Neural cell (in vitro differentiated cells): ENCODE measurements at regions not wholly inside any gene's neighbourhood (a gene's known extent, or its start where the extent isn't known, plus 50 kb on each side); places are given as distances from the start of the nearest gene placed in this dataset.

Experiments
- H2AFZ ChIP-seq: fragments of 200-600, 300-800 bp; sonication (generic), shearing (Covaris generic); 2 replicates; pipeline ENCODE4 v1.6.0; 2014; ENCODE audit warnings: low read depth, mild to moderate bottlenecking, antibody characterized with exemption, low read length, moderate library complexity
- H3F3A ChIP-seq: fragments of 200-600 bp; shearing (Covaris generic); 2 replicates; pipeline ENCODE4 v1.6.1; 2016; ENCODE audit warnings: mild to moderate bottlenecking, moderate library complexity, mixed read lengths, antibody characterized with exemption, low read length; ENCODE audit not compliant: insufficient read depth, poor library complexity, severe bottlenecking
- H3K27ac ChIP-seq: fragments of 200-600, 300-800 bp; sonication (generic), shearing (Covaris generic); 2 replicates; pipeline ENCODE4 v1.5.1; 2014; ENCODE audit warnings: mild to moderate bottlenecking, low read length, moderate library complexity
- H3K27me3 ChIP-seq: fragments of 300-800, 200-600 bp; sonication (generic), shearing (Covaris generic); 2 replicates; pipeline ENCODE4 v1.6.0; 2014; ENCODE audit warnings: mild to moderate bottlenecking, low read depth, low read length, moderate library complexity; ENCODE audit not compliant: insufficient read depth
- H3K36me3 ChIP-seq: fragments of 300-800, 200-600 bp; sonication (generic), shearing (Covaris generic); 2 replicates; pipeline ENCODE4 v1.5.1; 2014; ENCODE audit warnings: mild to moderate bottlenecking, antibody characterized with exemption, low read length, moderate library complexity; ENCODE audit not compliant: insufficient read depth
- H3K4me2 ChIP-seq: fragments of 300-800, 200-600 bp; sonication (generic), shearing (Covaris generic); 2 replicates; pipeline ENCODE4 v1.6.0; 2014; ENCODE audit warnings: mild to moderate bottlenecking, low read length
- H3K4me3 ChIP-seq: fragments of 300-800, 200-600 bp; sonication (generic), shearing (Covaris generic); 2 replicates; pipeline ENCODE4 v1.5.1; 2014; ENCODE audit warnings: mild to moderate bottlenecking, low read length, moderate library complexity
- H3K79me2 ChIP-seq: fragments of 200-600 bp; shearing (Covaris generic); replicated peaks from 2 replicates; pipeline ENCODE4 v1.6.0; 2014; ENCODE audit warnings: mild to moderate bottlenecking, low read length, moderate library complexity; ENCODE audit not compliant: insufficient read depth
- H3K9ac ChIP-seq: fragments of 300-800, 200-600 bp; sonication (generic), shearing (Covaris generic); 2 replicates; pipeline ENCODE4 v1.6.1; 2016; ENCODE audit warnings: mild to moderate bottlenecking, low read length, mixed read lengths
- H3K9me2 ChIP-seq: fragments of 200-600 bp; shearing (Covaris generic); 2 replicates; pipeline ENCODE4 v1.6.1; 2016; ENCODE audit warnings: mild to moderate bottlenecking, low read length, mixed read lengths; ENCODE audit not compliant: insufficient read depth
- H3K9me3 ChIP-seq: fragments of 200-600, 300-800 bp; sonication (generic), shearing (Covaris generic); 2 replicates; pipeline ENCODE4 v1.6.1; 2016; ENCODE audit warnings: mild to moderate bottlenecking, mixed run types, low read length, moderate library complexity, mixed read lengths
- H4K20me1 ChIP-seq: fragments of 200-600 bp; shearing (Covaris generic); 2 replicates; pipeline ENCODE4 v1.6.1; 2016; ENCODE audit warnings: mild to moderate bottlenecking, mixed run types; ENCODE audit not compliant: insufficient read depth
- CTCF ChIP-seq: fragments of 450-650 bp; IDR thresholded peaks from 2 replicates; pipeline ENCODE4 v1.5.1; 2014; ENCODE audit warnings: antibody characterized with exemption, mild to moderate bottlenecking, moderate library complexity; ENCODE audit not compliant: poor library complexity, severe bottlenecking
- EZH2 ChIP-seq: fragments of 200-600, 300-800 bp; shearing (Covaris generic), sonication (generic); IDR thresholded peaks from 2 replicates; pipeline ENCODE4 v1.6.1; 2014; ENCODE audit warnings: antibody characterized with exemption, low read length, borderline replicate concordance, mild to moderate bottlenecking; ENCODE audit not compliant: insufficient read depth, poor library complexity, severe bottlenecking
- MXI1 ChIP-seq: fragments of 450-650 bp; conservative IDR thresholded peaks from 2 replicates; pipeline ENCODE4 v1.6.1; 2014; ENCODE audit warnings: antibody characterized with exemption, mild to moderate bottlenecking; ENCODE audit not compliant: poor library complexity, severe bottlenecking
- POLR2AphosphoS5 ChIP-seq: IDR thresholded peaks from 2 replicates; pipeline ENCODE4 v1.6.1; 2012
- RAD21 ChIP-seq: fragments of 450-650 bp; conservative IDR thresholded peaks from 2 replicates; pipeline ENCODE4 v1.6.1; 2014; ENCODE audit warnings: antibody characterized with exemption, mild to moderate bottlenecking, moderate library complexity
- REST ChIP-seq: IDR thresholded peaks from 2 replicates; pipeline ENCODE4 v1.6.1; 2012; ENCODE audit warnings: borderline replicate concordance
- SMC3 ChIP-seq: fragments of 450-650 bp; conservative IDR thresholded peaks from 2 replicates; pipeline ENCODE4 v1.6.1; 2014; ENCODE audit warnings: antibody characterized with exemption, mild to moderate bottlenecking, moderate library complexity; ENCODE audit not compliant: poor library complexity
- TAF1 ChIP-seq: IDR thresholded peaks from 2 replicates; pipeline ENCODE4 v1.6.1; 2012; ENCODE audit warnings: low read depth

DNA sequence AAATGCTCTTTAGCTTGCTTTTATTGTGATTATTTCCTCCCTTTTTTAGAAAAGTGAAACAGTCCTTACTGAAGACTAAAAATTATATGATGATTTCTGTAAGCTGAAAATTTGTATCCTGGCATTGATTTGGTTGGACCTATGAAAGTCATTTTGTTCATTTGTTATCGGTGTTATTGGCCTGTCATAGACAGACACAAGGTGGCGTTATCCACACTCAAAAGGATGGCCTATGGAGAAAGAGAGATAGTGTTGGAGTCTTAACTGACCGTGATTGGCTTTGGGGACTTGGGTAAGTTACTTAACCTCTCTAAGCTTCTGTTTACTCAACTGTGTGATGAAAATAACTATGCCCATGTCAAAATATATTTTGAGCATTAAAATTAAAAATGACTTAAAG, 203.6 kb upstream of the CHODL start:
- Histone ChIP-seq H3F3A (no peaks in the 10 kb centered on the region), H3K27me3 (no peaks in the 10 kb centered on the region), H3K9me2 (no peaks in the 10 kb centered on the region), H3K79me2 (no peaks in the 10 kb centered on the region), H3K4me3 (no peak overlapping the region), H3K4me2 (no peak overlapping the region), H2AFZ (no peak overlapping the region), H3K9ac (no peak overlapping the region), H3K27ac (no peak overlapping the region), H4K20me1 (no peaks in the 10 kb centered on the region), H3K36me3 (no peaks in the 10 kb centered on the region), H3K9me3 (no peaks in the 10 kb centered on the region)
- TF ChIP-seq POLR2AphosphoS5, result no peak
- no peak for TF ChIP-seq MXI1
- peak; percentile 74 for TF ChIP-seq SMC3
- TF ChIP-seq TAF1, result no peak
- peak; percentile 71 for TF ChIP-seq CTCF
- TF ChIP-seq REST, result no peak
- peak; percentile 74 for TF ChIP-seq RAD21

GRCh38 chr21:18030248-18030647, 211.1 kb upstream of the C21orf91 start:
- Histone ChIP-seq H3K36me3 (no peaks in the 10 kb centered on the region), H3K4me3 (no peak overlapping the region), H3K9me3 (no peaks in the 10 kb centered on the region), H4K20me1 (no peaks in the 10 kb centered on the region), H3K27me3 (no peaks in the 10 kb centered on the region), H3F3A (no peaks in the 10 kb centered on the region), H3K9ac (no peak overlapping the region), H2AFZ (no peak overlapping the region), H3K4me2 (no peak overlapping the region), H3K27ac (no peak overlapping the region), H3K79me2 (no peaks in the 10 kb centered on the region), H3K9me2 (no peaks in the 10 kb centered on the region)
- no peak for TF ChIP-seq EZH2
- no peak for TF ChIP-seq POLR2AphosphoS5
- TF ChIP-seq REST, result no peak
- no peak for TF ChIP-seq SMC3
- TF ChIP-seq TAF1, result no peak
